Lower lobe of right lung (tissue), 2 donors: ENCODE measurements at regions not wholly inside any gene's neighbourhood (a gene's known extent, or its start where the extent isn't known, plus 50 kb on each side); places are given as distances from the start of the nearest gene placed in this dataset.

Source experiments
- ATAC-seq, 2 donors: fragments of 200-7000 bp; cut with Tn5 transposase; one replicate each; pipeline ENCODE4 v1.9.1; 2020 to 2022; ENCODE audit warnings: mild to moderate bottlenecking in 2 of 2, moderate library complexity in 2 of 2
- DNase-seq: peaks from one replicate; pipeline ENCODE4 v3.0.0-alpha.2; 2020
- H3K27ac ChIP-seq: fragments of 200-600 bp; one replicate; pipeline ENCODE4 v1.8.0; 2022
- H3K27me3 ChIP-seq: fragments of 200-600 bp; one replicate; pipeline ENCODE4 v1.8.0; 2022; ENCODE audit warnings: low read depth
- H3K36me3 ChIP-seq: fragments of 200-600 bp; one replicate; pipeline ENCODE4 v1.8.0; 2022; ENCODE audit warnings: mild to moderate bottlenecking
- H3K4me1 ChIP-seq: fragments of 200-600 bp; one replicate; pipeline ENCODE4 v1.8.0; 2022
- H3K4me3 ChIP-seq: fragments of 200-600 bp; one replicate; pipeline ENCODE4 v1.8.0; 2022; ENCODE audit warnings: mild to moderate bottlenecking
- H3K9me3 ChIP-seq: fragments of 200-600 bp; one replicate; pipeline ENCODE4 v1.8.0; 2022
- CTCF ChIP-seq: fragments of 200-600 bp; IDR thresholded peaks from one replicate; pipeline ENCODE4 v1.8.0; 2022; ENCODE audit warnings: antibody characterized with exemption, mild to moderate bottlenecking
- intact Hi-C: fragments of 100-400 bp; cut with DNase I; formaldehyde crosslinking; loops from one replicate; pipeline ENCODE4 v1.11.0; 2022
- donor health status: DM: no; HTN: yes; CAD: no; lungs with severe emphysema.

- Histone ChIP-seq H3K9me3 (no peaks in the 10 kb centered on the region), H3K36me3 (no peaks in the 10 kb centered on the region), H3K4me3 (no peak overlapping the region), H3K27ac (no peak overlapping the region), H3K4me1 (no peaks in the 10 kb centered on the region), H3K27me3 (no peaks in the 10 kb centered on the region)
- no peak for ATAC-seq
- no peak for TF ChIP-seq CTCF
- DNase-seq, result no peak
- intact Hi-C loops, result no loop called here
Measured at GRCh38 chrX:22345884-22346283, 73.2 kb downstream of the CBLL2 start.

GRCh38 chrX:22347491-22347890, 74.8 kb downstream of the CBLL2 start:
- Histone ChIP-seq H3K4me1 (no peaks in the 10 kb centered on the region), H3K27ac (no peak overlapping the region), H3K9me3 (no peaks in the 10 kb centered on the region), H3K27me3 (no peaks in the 10 kb centered on the region), H3K36me3 (no peaks in the 10 kb centered on the region), H3K4me3 (no peak overlapping the region)
- intact Hi-C loops, result no loop called here
- TF ChIP-seq CTCF, result no peak
- DNase-seq (no peak), ATAC-seq (no peak)

GRCh38 chrX:22349116-22349515, 76.4 kb downstream of the CBLL2 start:
- ATAC-seq (no peak), DNase-seq (no peak)
- no peak for TF ChIP-seq CTCF
- intact Hi-C loops, result no loop called here
- H3K27ac ChIP-seq, result no peak overlapping the region
- no peaks in the 10 kb centered on the region for H3K9me3 ChIP-seq
- no peak overlapping the region for H3K4me3 ChIP-seq
- no peaks in the 10 kb centered on the region for H3K27me3 ChIP-seq
- no peaks in the 10 kb centered on the region for H3K36me3 ChIP-seq
- H3K4me1 ChIP-seq, result no peaks in the 10 kb centered on the region

GRCh38 chrX:22351076-22351475, 78.4 kb downstream of the CBLL2 start:
- ATAC-seq (no peak), DNase-seq (no peak)
- intact Hi-C loops, result no loop called here
- no peak overlapping the region for H3K4me3 ChIP-seq
- TF ChIP-seq CTCF, result no peak
- H3K4me1 ChIP-seq, result no peaks in the 10 kb centered on the region
- no peak overlapping the region for H3K27ac ChIP-seq
- H3K27me3 ChIP-seq, result no peaks in the 10 kb centered on the region
- H3K9me3 ChIP-seq, result no peaks in the 10 kb centered on the region
- H3K36me3 ChIP-seq, result no peaks in the 10 kb centered on the region

- no peak for DNase-seq
- TF ChIP-seq CTCF, result no peak
- H3K4me1 ChIP-seq, result no peaks in the 10 kb centered on the region
- H3K27me3 ChIP-seq, result no peaks in the 10 kb centered on the region
- intact Hi-C loops, result no loop called here
- no peak overlapping the region for H3K27ac ChIP-seq
- H3K4me3 ChIP-seq, result no peak overlapping the region
- H3K9me3 ChIP-seq, result no peaks in the 10 kb centered on the region
- no peaks in the 10 kb centered on the region for H3K36me3 ChIP-seq
- ATAC-seq, result no peak
Measured at GRCh38 chrX:22351966-22352365, 79.3 kb downstream of the CBLL2 start.

- Histone ChIP-seq H3K27me3 (no peaks in the 10 kb centered on the region), H3K27ac (no peak overlapping the region), H3K9me3 (no peaks in the 10 kb centered on the region), H3K4me1 (no peaks in the 10 kb centered on the region), H3K36me3 (no peaks in the 10 kb centered on the region), H3K4me3 (no peak overlapping the region)
- ATAC-seq, result no peak
- no peak for TF ChIP-seq CTCF
- DNase-seq, result no peak
- intact Hi-C loops, result no loop called here
Measured at GRCh38 chrX:22357621-22358020, 84.9 kb downstream of the CBLL2 start.
